ENCODE measurements at regions not wholly inside any gene's neighbourhood (a gene's known extent, or its start where the extent isn't known, plus 50 kb on each side); places are given as distances from the start of the nearest gene placed in this dataset.

DNA sequence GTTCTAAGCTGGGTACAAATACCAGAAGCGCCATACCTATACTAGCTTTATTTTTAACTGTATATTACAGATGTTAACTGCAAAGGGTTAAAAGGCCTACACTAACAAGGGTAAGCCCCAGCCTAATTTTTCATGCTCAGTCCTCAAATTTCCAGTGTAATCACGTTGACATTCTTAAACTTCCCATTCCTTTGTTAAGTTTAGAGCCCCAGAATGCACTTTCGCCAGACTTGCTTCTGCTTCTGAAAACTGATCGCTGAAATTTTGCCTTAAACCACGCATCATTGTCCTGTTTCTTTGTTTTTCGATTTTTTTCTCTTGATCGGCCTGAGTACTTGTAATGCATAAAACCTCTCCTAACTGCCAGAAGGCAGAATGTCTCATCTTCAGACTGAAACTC, 2141.9 kb upstream of the AGA start:
- Mint-ChIP-seq H3K4me3 (no peak overlapping the region), H3K27me3 (ENCODE audit: low read depth) (no peaks in the 10 kb centered on the region), H3K9me3 (no peaks in the 10 kb centered on the region), H3K4me1 (no peaks in the 10 kb centered on the region), H3K27ac (peak overlapping the region; percentile 8 to 9 (median 9)), H3K36me3 (ENCODE audit: low read depth) (no peaks in the 10 kb centered on the region)
- TF ChIP-seq, protein P1, sequence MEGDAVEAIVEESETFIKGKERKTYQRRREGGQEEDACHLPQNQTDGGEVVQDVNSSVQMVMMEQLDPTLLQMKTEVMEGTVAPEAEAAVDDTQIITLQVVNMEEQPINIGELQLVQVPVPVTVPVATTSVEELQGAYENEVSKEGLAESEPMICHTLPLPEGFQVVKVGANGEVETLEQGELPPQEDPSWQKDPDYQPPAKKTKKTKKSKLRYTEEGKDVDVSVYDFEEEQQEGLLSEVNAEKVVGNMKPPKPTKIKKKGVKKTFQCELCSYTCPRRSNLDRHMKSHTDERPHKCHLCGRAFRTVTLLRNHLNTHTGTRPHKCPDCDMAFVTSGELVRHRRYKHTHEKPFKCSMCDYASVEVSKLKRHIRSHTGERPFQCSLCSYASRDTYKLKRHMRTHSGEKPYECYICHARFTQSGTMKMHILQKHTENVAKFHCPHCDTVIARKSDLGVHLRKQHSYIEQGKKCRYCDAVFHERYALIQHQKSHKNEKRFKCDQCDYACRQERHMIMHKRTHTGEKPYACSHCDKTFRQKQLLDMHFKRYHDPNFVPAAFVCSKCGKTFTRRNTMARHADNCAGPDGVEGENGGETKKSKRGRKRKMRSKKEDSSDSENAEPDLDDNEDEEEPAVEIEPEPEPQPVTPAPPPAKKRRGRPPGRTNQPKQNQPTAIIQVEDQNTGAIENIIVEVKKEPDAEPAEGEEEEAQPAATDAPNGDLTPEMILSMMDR (IDR thresholded peaks at IDR 0.05; ENCODE audit: unreplicated experiment in 3 of 3) = no peak

DNA sequence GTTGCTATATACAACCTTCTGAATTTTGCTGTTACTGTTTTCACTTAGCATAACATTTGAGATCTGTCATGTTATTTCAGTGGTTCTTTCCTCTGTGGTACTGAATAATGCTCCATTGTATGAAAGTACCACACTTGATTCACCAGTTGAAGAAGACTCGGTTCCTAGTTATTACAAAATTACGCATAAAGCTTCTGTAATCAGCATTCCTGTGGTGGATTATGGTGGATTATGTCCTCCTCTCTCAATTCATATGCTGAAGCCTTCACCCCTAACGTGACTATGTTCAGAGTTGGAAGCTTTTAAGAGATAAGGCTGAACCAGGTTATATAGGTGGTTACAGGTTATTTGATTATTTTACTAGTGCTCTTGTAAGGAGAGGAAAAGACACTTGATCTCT, 2143.5 kb upstream of the AGA start:
- no peaks in the 10 kb centered on the region for H3K9me3 Mint-ChIP-seq
- TF ChIP-seq, protein P1 (IDR thresholded peaks at IDR 0.05; ENCODE audit: unreplicated experiment in 3 of 3) = no peak
- no peaks in the 10 kb centered on the region for H3K4me1 Mint-ChIP-seq
- no peaks in the 10 kb centered on the region for H3K27me3 Mint-ChIP-seq (ENCODE audit: low read depth)
- no peak overlapping the region for H3K4me3 Mint-ChIP-seq
- no peak overlapping the region for H3K27ac Mint-ChIP-seq
- H3K36me3 Mint-ChIP-seq (ENCODE audit: low read depth) = no peaks in the 10 kb centered on the region

- TF ChIP-seq, protein P1 (IDR thresholded peaks at IDR 0.05; ENCODE audit: unreplicated experiment in 3 of 3) = no peak
- H3K36me3 Mint-ChIP-seq (ENCODE audit: low read depth) = no peaks in the 10 kb centered on the region
- H3K4me1 Mint-ChIP-seq = no peaks in the 10 kb centered on the region
- no peak overlapping the region for H3K4me3 Mint-ChIP-seq
- no peaks in the 10 kb centered on the region for H3K9me3 Mint-ChIP-seq
- no peak overlapping the region for H3K27ac Mint-ChIP-seq
- H3K27me3 Mint-ChIP-seq (ENCODE audit: low read depth) = no peaks in the 10 kb centered on the region
These were observed 2144.2 kb upstream of the AGA start for GRCh38 chr4:179586460-179586859.

GRCh38 chr4:179595671-179596410, 2153.6 kb upstream of the AGA start:
- Mint-ChIP-seq H3K27me3 (ENCODE audit: low read depth) (no peaks in the 10 kb centered on the region), H3K9me3 (no peaks in the 10 kb centered on the region), H3K4me1 (peaks cover 12% of the 10 kb centered on the region), H3K4me3 (no peak overlapping the region), H3K36me3 (ENCODE audit: low read depth) (no peaks in the 10 kb centered on the region), H3K27ac (no peak overlapping the region)
- TF ChIP-seq, protein P1 (IDR thresholded peaks at IDR 0.05; ENCODE audit: unreplicated experiment in 3 of 3) = no peak

- Mint-ChIP-seq H3K4me1 (peaks cover 12% of the 10 kb centered on the region), H3K27me3 (ENCODE audit: low read depth) (no peaks in the 10 kb centered on the region), H3K4me3 (no peak overlapping the region), H3K36me3 (ENCODE audit: low read depth) (no peaks in the 10 kb centered on the region), H3K9me3 (no peaks in the 10 kb centered on the region), H3K27ac (no peak overlapping the region)
- TF ChIP-seq, protein P1 (IDR thresholded peaks at IDR 0.05; ENCODE audit: unreplicated experiment in 3 of 3) = no peak
These were observed 2154.4 kb upstream of the AGA start for GRCh38 chr4:179596621-179597020.

- Mint-ChIP-seq H3K27ac (no peak overlapping the region), H3K36me3 (ENCODE audit: low read depth) (no peaks in the 10 kb centered on the region), H3K9me3 (no peaks in the 10 kb centered on the region), H3K4me1 (peaks cover 12% of the 10 kb centered on the region), H3K27me3 (ENCODE audit: low read depth) (no peaks in the 10 kb centered on the region), H3K4me3 (no peak overlapping the region)
- TF ChIP-seq, protein P1 (IDR thresholded peaks at IDR 0.05; ENCODE audit: unreplicated experiment in 3 of 3) = no peak
These were observed 2155.1 kb upstream of the AGA start for GRCh38 chr4:179597301-179597700.
